SK-N-MC (cell line): ENCODE measurements at regions not wholly inside any gene's neighbourhood (a gene's known extent, or its start where the extent isn't known, plus 50 kb on each side); places are given as distances from the start of the nearest gene placed in this dataset.

Experiments
- EZH2 ChIP-seq: fragments of 200-600 bp; sonication (generic); IDR thresholded peaks from one replicate; pipeline ENCODE4 v1.6.1; 2017; ENCODE audit warnings: antibody characterized with exemption
- FOXP2 ChIP-seq: optimal IDR thresholded peaks from 2 replicates; pipeline ENCODE3; 2011; ENCODE audit warnings: mild to moderate bottlenecking, moderate library complexity; ENCODE audit not compliant: insufficient read depth; ENCODE audit errors: extremely low read length, control extremely low read depth
- POLR2AphosphoS5 ChIP-seq: IDR thresholded peaks from 2 replicates; pipeline ENCODE4 v1.6.1; 2012; ENCODE audit warnings: mild to moderate bottlenecking, low read depth, low read length, borderline replicate concordance

GRCh38 chr5:88459971-88460370 lies 191.3 kb upstream of the TMEM161B start:
- no peak for TF ChIP-seq EZH2
- TF ChIP-seq POLR2AphosphoS5: no peak
- TF ChIP-seq FOXP2: no peak
